NCI-H2227 (cell line): ENCODE measurements at regions not wholly inside any gene's neighbourhood (a gene's known extent, or its start where the extent isn't known, plus 50 kb on each side); places are given as distances from the start of the nearest gene placed in this dataset.

Experiments
- DNase-seq: peaks from one replicate; lab custom pipeline; 2025; ENCODE audit not compliant: unreplicated experiment; lab: John Stamatoyannopoulos, UW

GRCh38 chr14:51507906-51508511, 143.7 kb upstream of the FRMD6 start:
- peak; percentile 54 for DNase-seq

GRCh38 chr14:51511265-51511664, 140.4 kb upstream of the FRMD6 start:
- DNase-seq: no peak

GRCh38 chr14:51512316-51512715, 139.4 kb upstream of the FRMD6 start:
- DNase-seq: no peak

GRCh38 chr14:51513281-51513680, 138.4 kb upstream of the FRMD6 start:
- DNase-seq: no peak

GRCh38 chr14:51513933-51514332, 137.8 kb upstream of the FRMD6 start:
- no peak for DNase-seq

GRCh38 chr14:51515611-51516010, 136.1 kb upstream of the FRMD6 start:
- DNase-seq: no peak

GRCh38 chr14:51516706-51517395, 134.9 kb upstream of the FRMD6 start:
- peak; percentile 51 for DNase-seq

GRCh38 chr14:51518280-51518679, 133.4 kb upstream of the FRMD6 start:
- DNase-seq: no peak

GRCh38 chr14:51518711-51519110, 133.0 kb upstream of the FRMD6 start:
- DNase-seq: no peak

GRCh38 chr14:51520087-51520486, 131.6 kb upstream of the FRMD6 start:
- DNase-seq: no peak

- DNase-seq: no peak
These were observed 129.9 kb upstream of the FRMD6 start for GRCh38 chr14:51521764-51522163.

GRCh38 chr14:51523243-51523642, 128.5 kb upstream of the FRMD6 start:
- DNase-seq: no peak

GRCh38 chr14:51525739-51526138, 126.0 kb upstream of the FRMD6 start:
- no peak for DNase-seq

GRCh38 chr14:51527073-51527472, 124.6 kb upstream of the FRMD6 start:
- DNase-seq: no peak

GRCh38 chr14:51529736-51530135, 122.0 kb upstream of the FRMD6 start:
- no peak for DNase-seq

GRCh38 chr14:51533160-51533559, 118.5 kb upstream of the FRMD6 start:
- no peak for DNase-seq

GRCh38 chr14:51533872-51534553, 117.7 kb upstream of the FRMD6 start:
- no peak for DNase-seq

- peak; percentile 49 for DNase-seq
These were observed 117.1 kb upstream of the FRMD6 start for GRCh38 chr14:51534610-51535011.

GRCh38 chr14:51535443-51536044, 116.2 kb upstream of the FRMD6 start:
- DNase-seq: no peak

- DNase-seq: no peak
These were observed 112.7 kb upstream of the FRMD6 start for GRCh38 chr14:51538973-51539372.

- no peak for DNase-seq
These were observed 112.1 kb upstream of the FRMD6 start for GRCh38 chr14:51539571-51540037.

- DNase-seq: no peak
These were observed 111.3 kb upstream of the FRMD6 start for GRCh38 chr14:51540364-51540763.
